Liver (tissue), 8 donors: ENCODE measurements at regions not wholly inside any gene's neighbourhood (a gene's known extent, or its start where the extent isn't known, plus 50 kb on each side); places are given as distances from the start of the nearest gene placed in this dataset.

ENCODE experiments used
- DNase-seq: peaks from one replicate; pipeline ENCODE4 v3.0.0-alpha.2; 2017; ENCODE audit warnings: low spot score
- H3K27ac ChIP-seq, 2 donors: one replicate each; pipeline ENCODE4 v1.7.0; 2013; ENCODE audit warnings: inconsistent platforms in 2 of 2, low read length in 2 of 2, control low read depth in 1 of 2, low read depth in 1 of 2, mild to moderate bottlenecking in 1 of 2
- H3K27me3 ChIP-seq, 4 donors: one replicate each; pipeline versions ENCODE4 v1.6.1 to v1.7.0; 2013; ENCODE audit warnings: low read length in 3 of 4, inconsistent platforms in 1 of 4, mild to moderate bottlenecking in 1 of 4, moderate library complexity in 1 of 4; ENCODE audit not compliant: control insufficient read depth in 4 of 4, insufficient read depth in 4 of 4
- H3K36me3 ChIP-seq, 4 donors: one replicate each; pipeline versions ENCODE4 v1.6.1 to v1.7.0; 2013; ENCODE audit warnings: low read length in 3 of 4, mild to moderate bottlenecking in 3 of 4, low read depth in 1 of 4, moderate library complexity in 1 of 4; ENCODE audit not compliant: control insufficient read depth in 4 of 4, insufficient read depth in 3 of 4
- H3K4me1 ChIP-seq, 4 donors: one replicate each; pipeline versions ENCODE4 v1.6.1 to v1.7.0; 2013; ENCODE audit warnings: low read length in 3 of 4, mild to moderate bottlenecking in 3 of 4, moderate library complexity in 1 of 4; ENCODE audit not compliant: control insufficient read depth in 4 of 4, insufficient read depth in 4 of 4
- H3K4me3 ChIP-seq, 3 donors: one replicate each; pipeline versions ENCODE4 v1.6.1 to v1.7.0; 2013; ENCODE audit warnings: low read length in 3 of 3, control low read depth in 1 of 3, low read depth in 1 of 3, mild to moderate bottlenecking in 1 of 3
- H3K9ac ChIP-seq, 2 donors: one replicate each; pipeline ENCODE4 v1.7.0; 2013; ENCODE audit warnings: low read length in 2 of 2, mild to moderate bottlenecking in 2 of 2, moderate library complexity in 2 of 2, control low read depth in 1 of 2, low read depth in 1 of 2
- H3K9me3 ChIP-seq, 4 donors: one replicate each; pipeline versions ENCODE4 v1.6.1 to v1.7.0; 2013; ENCODE audit warnings: low read length in 3 of 4; ENCODE audit not compliant: control insufficient read depth in 4 of 4
- ATF3 ChIP-seq: IDR thresholded peaks from 2 replicates; pipeline ENCODE4 v1.6.1; 2016; ENCODE audit warnings: antibody characterized with exemption
- CTCF ChIP-seq: fragments of 150-350 bp; IDR thresholded peaks from 2 replicates; pipeline ENCODE4 v1.5.1; 2017; ENCODE audit warnings: improper control_type of control experiment, low read depth, low read length; ENCODE audit not compliant: missing input control
- EGR1 ChIP-seq, 2 donors: IDR thresholded peaks; 2 replicates each; pipeline ENCODE4 v1.6.1; 2016 to 2018; ENCODE audit warnings: antibody characterized with exemption in 2 of 2, low read depth in 2 of 2
- FOXA1 ChIP-seq: IDR thresholded peaks from 2 replicates; pipeline ENCODE4 v1.6.1; 2016; ENCODE audit warnings: antibody characterized with exemption
- FOXA2 ChIP-seq: IDR thresholded peaks from 2 replicates; pipeline ENCODE4 v1.6.1; 2016; ENCODE audit warnings: antibody characterized with exemption
- GABPA ChIP-seq, 2 donors: IDR thresholded peaks in 1 of 2; conservative IDR thresholded peaks in 1 of 2; 2 replicates each; pipeline ENCODE4 v1.6.1; 2016; ENCODE audit warnings: antibody characterized with exemption in 2 of 2, mild to moderate bottlenecking in 1 of 2, moderate library complexity in 1 of 2
- HNF4A ChIP-seq, 2 donors: conservative IDR thresholded peaks; 2 replicates each; pipeline ENCODE4 v1.6.1; 2016; ENCODE audit warnings: antibody characterized with exemption in 2 of 2, mild to moderate bottlenecking in 2 of 2
- HNF4G ChIP-seq: IDR thresholded peaks from 2 replicates; pipeline ENCODE4 v1.6.1; 2016; ENCODE audit warnings: antibody characterized with exemption
- JUND ChIP-seq, 2 donors: IDR thresholded peaks; 2 replicates each; pipeline ENCODE4 v1.6.1; 2016; ENCODE audit warnings: antibody characterized with exemption in 2 of 2
- MAX ChIP-seq: IDR thresholded peaks from 2 replicates; pipeline ENCODE4 v1.6.1; 2016; ENCODE audit warnings: antibody characterized with exemption
- NR2F2 ChIP-seq: IDR thresholded peaks from 2 replicates; pipeline ENCODE4 v1.6.1; 2016; ENCODE audit warnings: antibody characterized with exemption
- RAD21 ChIP-seq, 2 donors: IDR thresholded peaks; 2 replicates each; pipeline ENCODE4 v1.6.1; 2016; ENCODE audit warnings: antibody characterized with exemption in 2 of 2, mild to moderate bottlenecking in 2 of 2
- REST ChIP-seq: IDR thresholded peaks from 2 replicates; pipeline ENCODE4 v1.6.1; 2016; ENCODE audit warnings: antibody characterized with exemption, mild to moderate bottlenecking
- SP1 ChIP-seq: IDR thresholded peaks from 2 replicates; pipeline ENCODE4 v1.6.1; 2018; ENCODE audit warnings: antibody characterized with exemption, mild to moderate bottlenecking
- TAF1 ChIP-seq: conservative IDR thresholded peaks from 2 replicates; pipeline ENCODE4 v1.6.1; 2016; ENCODE audit warnings: antibody characterized with exemption, mild to moderate bottlenecking
- YY1 ChIP-seq: IDR thresholded peaks from 2 replicates; pipeline ENCODE4 v1.6.1; 2016; ENCODE audit warnings: antibody characterized with exemption, mild to moderate bottlenecking
- ZBTB33 ChIP-seq: IDR thresholded peaks from 2 replicates; pipeline ENCODE4 v1.6.1; 2016; ENCODE audit warnings: antibody characterized with exemption
- WGBS: extraction: QIAGEN DNeasy Blood & Tissue Kit; methylation state at CpG from one replicate; pipeline ENCODE4 v1.1.7; 2013; 5-methylcytosine and 5-hydroxymethylcytosine counted together
- donor health status: healthy.
- donor health status: healthy.
- donor health status: healthy.
- donor health status: healthy.
- donor health status: healthy.

GRCh38 chr18:34345738-34346137, 121.0 kb upstream of the NOL4 start:
- no peak overlapping the region for H3K9ac ChIP-seq

GRCh38 chr18:34350778-34351177, 126.1 kb upstream of the NOL4 start:
- Histone ChIP-seq H3K4me1 (peaks cover 0 to 3% (median 0%) of the 10 kb centered on the region in 4 donors), H3K9me3 (no peaks in the 10 kb centered on the region), H3K27ac (no peak overlapping the region), H3K36me3 (no peaks in the 10 kb centered on the region), H3K27me3 (peaks cover 0 to 2% (median 0%) of the 10 kb centered on the region in 4 donors), H3K4me3 (no peak overlapping the region), H3K9ac (no peak overlapping the region)
- WGBS, result 77% methylated on average over 3 of the region's 3 CpGs
- no peak for DNase-seq
- TF ChIP-seq NR2F2 (no peak), YY1 (no peak), CTCF (no peak), TAF1 (no peak), FOXA2 (no peak), HNF4G (no peak), HNF4A (conservative IDR thresholded peaks at IDR 0.05) (no peak), REST (no peak), ATF3 (no peak)

More at GRCh38 chr18:34345738-34346137, 121.0 kb upstream of the NOL4 start:
- Histone ChIP-seq H3K9me3 (no peaks in the 10 kb centered on the region), H3K4me1 (no peaks in the 10 kb centered on the region), H3K36me3 (no peaks in the 10 kb centered on the region), H3K27me3 (no peaks in the 10 kb centered on the region), H3K4me3 (no peak overlapping the region), H3K27ac (no peak overlapping the region)
- DNase-seq, result no peak
- TF ChIP-seq MAX (no peak), HNF4G (no peak), FOXA1 (no peak), FOXA2 (no peak), SP1 (no peak), NR2F2 (no peak), JUND (IDR thresholded peaks at IDR 0.05) (no peak), YY1 (no peak), ZBTB33 (no peak), GABPA (IDR thresholded peaks at IDR 0.05 in 1 of 2, conservative IDR thresholded peaks at IDR 0.05 in 1 of 2) (no peak), EGR1 (IDR thresholded peaks at IDR 0.05; ENCODE audit: low read depth in 2 of 2) (no peak), REST (no peak), RAD21 (IDR thresholded peaks at IDR 0.05) (no peak), HNF4A (conservative IDR thresholded peaks at IDR 0.05) (no peak)
